Ovary (tissue), 7 donors: ENCODE measurements at regions not wholly inside any gene's neighbourhood (a gene's known extent, or its start where the extent isn't known, plus 50 kb on each side); places are given as distances from the start of the nearest gene placed in this dataset.
"Not testable (repeated sequence)": the region's sequence is repeated elsewhere in the genome, so short reads cannot be mapped to it uniquely, and the experiment has no call there.

Source experiments
- DNase-seq, 5 donors: peaks; one replicate each; pipeline ENCODE4 v3.0.0-alpha.2; 2019 to 2020
- H3K27ac ChIP-seq, 2 donors: fragments of 200-600 bp; one replicate each; pipeline versions ENCODE4 v1.5.1 to v1.8.0; 2019 to 2022
- H3K27me3 ChIP-seq: fragments of 200-600 bp; one replicate; pipeline ENCODE4 v1.8.0; 2022
- H3K36me3 ChIP-seq: fragments of 200-600 bp; sonication (generic); one replicate; pipeline ENCODE4 v1.5.1; 2019
- H3K4me1 ChIP-seq: one replicate; pipeline ENCODE4 v1.8.1; 2013; ENCODE audit warnings: mild to moderate bottlenecking, moderate library complexity; ENCODE audit not compliant: insufficient read depth
- H3K4me3 ChIP-seq: fragments of 200-600 bp; sonication (generic); one replicate; pipeline ENCODE4 v1.5.1; 2017
- H3K9me3 ChIP-seq, 2 donors: fragments of 200-600 bp in 1 of 2; sonication (generic) in 1 of 2; one replicate each; pipeline versions ENCODE4 v1.5.1 to v1.8.1; 2013 to 2019; ENCODE audit warnings: mild to moderate bottlenecking in 1 of 2, moderate library complexity in 1 of 2
- EP300 ChIP-seq: sonication (generic); formaldehyde crosslinking; IDR thresholded peaks from one replicate; pipeline ENCODE4 v1.6.1; 2017; ENCODE audit warnings: antibody characterized with exemption
- POLR2A ChIP-seq: fragments of 450-650 bp; IDR thresholded peaks from one replicate; pipeline ENCODE4 v1.6.1; 2017; ENCODE audit warnings: antibody characterized with exemption, mild to moderate bottlenecking, moderate library complexity
- WGBS, 3 donors: extraction: QIAGEN DNeasy Blood & Tissue Kit in 1 of 3; methylation state at CpG; one replicate each; pipeline versions ENCODE4 v1.1.5 to v1.1.7; 2013 to 2017; 5-methylcytosine and 5-hydroxymethylcytosine counted together
- intact Hi-C, 4 donors: fragments of 100-400 bp; cut with DNase I; formaldehyde crosslinking; loops; one replicate each; pipeline versions ENCODE4 v1.11.0 to v1.15.1; 2022 to 2023
- TF ChIP-seq, protein P1 (sequence below), 3 donors: fragments of 450-650 bp in 2 of 3; fragments of 200-600 bp in 1 of 3; IDR thresholded peaks; one replicate each; pipeline versions ENCODE4 v1.5.1 to v1.8.0; 2016 to 2022; ENCODE audit warnings: antibody characterized with exemption in 3 of 3, mild to moderate bottlenecking in 1 of 3
- donor health status: DM: no; HTN: no; CAD: no; lungs with moderate emphysema.
- donor health status: DM: no; HTN: no; CAD: no.
- donor health status: Bipolar disorder and iron deficiency.
- donor health status: DM: no; HTN: no; CAD: no.
- donor health status: DM: yes; HTN: yes; CAD: no.

DNA sequence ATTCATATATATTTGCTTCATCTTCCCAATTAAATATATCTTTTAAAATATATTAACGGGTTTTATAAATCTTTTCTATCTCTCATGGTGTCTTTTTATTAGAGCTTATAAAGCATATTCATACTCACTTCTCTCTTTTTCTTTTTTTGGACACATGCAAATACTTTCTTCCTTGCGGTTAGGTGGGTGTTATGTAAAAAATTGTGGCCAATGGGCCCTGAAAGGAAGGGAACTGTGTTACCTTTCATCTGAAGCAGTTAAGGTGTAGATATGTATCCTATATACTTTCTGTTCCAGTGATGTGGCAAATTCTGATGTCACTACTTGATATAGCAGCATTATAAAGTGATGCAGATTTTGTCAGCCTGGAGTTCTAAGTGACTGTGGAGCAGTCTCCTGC, 714.5 kb downstream of the PLCL1 start:
- 91 to 93% (median 92%) methylated on average over 2 of the region's 2 CpGs for WGBS, 3 donors
- Histone ChIP-seq H3K4me1 (no peaks in the 10 kb centered on the region), H3K36me3 (no peaks in the 10 kb centered on the region), H3K27ac (no peak overlapping the region), H3K4me3 (no peak overlapping the region), H3K27me3 (no peaks in the 10 kb centered on the region), H3K9me3 (no peaks in the 10 kb centered on the region)
- DNase-seq = no peak
- TF ChIP-seq EP300 (no peak), POLR2A (no peak)
- TF ChIP-seq, protein P1, sequence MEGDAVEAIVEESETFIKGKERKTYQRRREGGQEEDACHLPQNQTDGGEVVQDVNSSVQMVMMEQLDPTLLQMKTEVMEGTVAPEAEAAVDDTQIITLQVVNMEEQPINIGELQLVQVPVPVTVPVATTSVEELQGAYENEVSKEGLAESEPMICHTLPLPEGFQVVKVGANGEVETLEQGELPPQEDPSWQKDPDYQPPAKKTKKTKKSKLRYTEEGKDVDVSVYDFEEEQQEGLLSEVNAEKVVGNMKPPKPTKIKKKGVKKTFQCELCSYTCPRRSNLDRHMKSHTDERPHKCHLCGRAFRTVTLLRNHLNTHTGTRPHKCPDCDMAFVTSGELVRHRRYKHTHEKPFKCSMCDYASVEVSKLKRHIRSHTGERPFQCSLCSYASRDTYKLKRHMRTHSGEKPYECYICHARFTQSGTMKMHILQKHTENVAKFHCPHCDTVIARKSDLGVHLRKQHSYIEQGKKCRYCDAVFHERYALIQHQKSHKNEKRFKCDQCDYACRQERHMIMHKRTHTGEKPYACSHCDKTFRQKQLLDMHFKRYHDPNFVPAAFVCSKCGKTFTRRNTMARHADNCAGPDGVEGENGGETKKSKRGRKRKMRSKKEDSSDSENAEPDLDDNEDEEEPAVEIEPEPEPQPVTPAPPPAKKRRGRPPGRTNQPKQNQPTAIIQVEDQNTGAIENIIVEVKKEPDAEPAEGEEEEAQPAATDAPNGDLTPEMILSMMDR (IDR thresholded peaks at IDR 0.05) = no peak
- intact Hi-C loops = no loop called here

DNA sequence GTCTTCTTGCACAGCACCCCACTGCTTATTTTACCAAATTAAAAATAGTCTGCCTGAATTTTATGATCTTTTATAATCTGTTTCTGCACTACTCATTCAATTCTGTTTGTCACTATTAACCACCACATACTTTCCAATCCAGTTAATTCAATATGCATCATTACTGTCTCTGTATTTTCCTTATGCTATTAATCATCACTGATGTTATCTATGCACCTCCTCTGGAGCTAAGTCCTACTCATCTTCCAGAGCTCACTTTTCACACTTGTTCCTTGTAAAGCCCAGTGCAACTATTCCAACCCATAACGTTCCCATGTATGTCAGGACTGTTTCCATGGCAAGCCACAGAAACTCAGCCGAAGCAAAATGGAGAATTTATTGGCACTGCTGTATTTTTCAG, 713.6 kb downstream of the PLCL1 start:
- intact Hi-C loops = no loop called here
- no peaks in the 10 kb centered on the region for H3K27me3 ChIP-seq
- TF ChIP-seq POLR2A = no peak
- TF ChIP-seq, protein P1 (IDR thresholded peaks at IDR 0.05) = no peak
- TF ChIP-seq EP300 = no peak
- no peaks in the 10 kb centered on the region for H3K4me1 ChIP-seq
- H3K9me3 ChIP-seq = no peaks in the 10 kb centered on the region
- H3K4me3 ChIP-seq = no peak overlapping the region
- no peak for DNase-seq
- 30 to 49% (median 34%) methylated on average over 2 of the region's 2 CpGs for WGBS, 3 donors
- H3K36me3 ChIP-seq = no peaks in the 10 kb centered on the region
- no peak overlapping the region for H3K27ac ChIP-seq

DNA sequence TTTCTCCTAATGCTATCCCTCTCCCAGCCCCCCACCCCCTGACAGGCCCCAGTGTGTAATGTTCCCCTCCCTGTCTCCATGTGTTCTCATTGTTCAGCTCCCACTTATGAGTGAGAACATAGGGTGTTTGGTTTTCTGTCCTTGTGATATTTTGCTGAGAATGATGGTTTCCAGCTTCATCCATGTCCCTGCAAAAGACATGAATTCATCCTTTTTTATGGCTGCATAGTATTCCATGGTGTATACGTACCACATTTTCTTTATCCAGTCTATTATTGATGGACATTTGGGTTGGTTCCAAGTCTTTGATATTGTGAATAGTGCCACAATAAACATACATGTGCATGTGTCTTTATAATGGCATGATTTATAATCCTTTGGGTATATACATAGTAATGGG, 704.2 kb downstream of the PLCL1 start:
- 89 to 97% (median 97%) methylated on average over 1 of the region's 1 CpG for WGBS, 3 donors

DNA sequence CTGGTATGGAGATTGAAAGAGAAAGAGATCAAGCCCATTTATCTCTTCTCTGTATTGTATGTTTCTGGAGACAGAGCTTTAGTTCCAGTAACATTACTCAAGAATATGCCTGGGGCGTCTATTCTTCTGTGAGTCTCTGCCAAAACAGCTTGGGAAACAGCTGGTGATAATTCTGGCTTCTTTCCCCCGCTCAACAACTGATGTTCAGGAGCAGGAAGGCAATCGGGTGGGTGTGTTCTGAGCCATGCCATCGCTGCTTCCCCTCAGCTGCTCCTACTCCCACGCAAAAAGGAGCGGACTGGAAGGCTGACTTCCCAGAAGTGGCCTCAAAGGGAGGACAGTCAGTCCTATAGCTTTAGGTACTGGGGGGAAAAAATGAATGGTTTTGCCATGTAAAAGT, 695.1 kb downstream of the PLCL1 start:
- DNase-seq = no peak
- H3K4me3 ChIP-seq = no peak overlapping the region
- H3K4me1 ChIP-seq = peaks cover 2% of the 10 kb centered on the region
- WGBS, 3 donors = 0 to 4% (median 2%) methylated on average over 6 of the region's 6 CpGs
- no peak overlapping the region for H3K27ac ChIP-seq
- no peaks in the 10 kb centered on the region for H3K9me3 ChIP-seq
- intact Hi-C loops = no loop called here
- H3K27me3 ChIP-seq = no peaks in the 10 kb centered on the region
- TF ChIP-seq POLR2A (no peak), EP300 (no peak)
- TF ChIP-seq, protein P1 (IDR thresholded peaks at IDR 0.05) = no peak
- no peaks in the 10 kb centered on the region for H3K36me3 ChIP-seq

More for the DNA sequence above, 704.2 kb downstream of the PLCL1 start:
- H3K36me3 ChIP-seq, DNase-seq, intact Hi-C loops, H3K27ac ChIP-seq, H3K9me3 ChIP-seq, H3K4me1 ChIP-seq, H3K27me3 ChIP-seq, H3K4me3 ChIP-seq: not testable (repeated sequence)

DNA sequence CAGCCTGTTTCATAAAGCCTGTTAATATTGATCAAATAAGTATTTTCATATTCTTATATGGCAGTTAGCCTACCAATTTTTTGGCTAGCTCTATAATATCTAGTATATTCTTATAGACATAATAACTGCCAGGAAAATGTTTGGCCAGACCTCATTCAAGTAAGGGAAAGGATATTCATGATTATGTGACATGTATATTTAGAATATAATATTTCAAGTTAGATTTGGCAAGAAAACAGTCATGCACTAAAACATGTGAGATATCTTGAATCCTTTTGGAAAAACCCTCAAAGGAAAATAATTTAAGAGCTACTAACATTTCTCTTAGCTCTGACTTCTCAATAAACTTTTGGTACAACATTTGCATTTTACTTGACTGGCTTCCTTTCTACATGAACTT, 694.1 kb downstream of the PLCL1 start:
- Histone ChIP-seq H3K9me3 (no peaks in the 10 kb centered on the region), H3K4me3 (no peak overlapping the region), H3K27me3 (no peaks in the 10 kb centered on the region), H3K4me1 (peaks cover 2% of the 10 kb centered on the region), H3K36me3 (no peaks in the 10 kb centered on the region), H3K27ac (no peak overlapping the region)
- intact Hi-C loops = no loop called here
- DNase-seq = no peak
- TF ChIP-seq, protein P1 (IDR thresholded peaks at IDR 0.05) = no peak
- TF ChIP-seq EP300 (no peak), POLR2A (no peak)
